Activated naive CD4-positive, alpha-beta T cell treated with anti-CD3 and anti-CD28 coated beads, Interleukin-2, amount 50 U/mL, for 16 hours (primary cell): ENCODE measurements at regions not wholly inside any gene's neighbourhood (a gene's known extent, or its start where the extent isn't known, plus 50 kb on each side); places are given as distances from the start of the nearest gene placed in this dataset.

Source experiments
- DNase-seq: peaks from one replicate; pipeline ENCODE4 v3.0.0-alpha.2; 2020

- no peak for DNase-seq
Measured at GRCh38 chr9:105864248-105864898, 170.0 kb downstream of the TMEM38B start.

- DNase-seq, result no peak
Measured at GRCh38 chr9:105865285-105865684, 170.9 kb downstream of the TMEM38B start.

GRCh38 chr9:105871540-105871939 lies 177.2 kb downstream of the TMEM38B start:
- no peak for DNase-seq

GRCh38 chr9:105873801-105874200 lies 179.5 kb downstream of the TMEM38B start:
- no peak for DNase-seq

- no peak for DNase-seq
Measured at GRCh38 chr9:105877721-105878120, 183.4 kb downstream of the TMEM38B start.

GRCh38 chr9:105879181-105879580 lies 184.8 kb downstream of the TMEM38B start:
- DNase-seq, result no peak

GRCh38 chr9:105880517-105880916 lies 186.2 kb downstream of the TMEM38B start:
- no peak for DNase-seq

GRCh38 chr9:105881021-105881420 lies 186.7 kb downstream of the TMEM38B start:
- DNase-seq, result no peak

- peak; percentile 65 for DNase-seq
Measured at GRCh38 chr9:105881654-105882349, 187.5 kb downstream of the TMEM38B start.

GRCh38 chr9:105883847-105884246 lies 189.5 kb downstream of the TMEM38B start:
- no peak for DNase-seq

- no peak for DNase-seq
Measured at GRCh38 chr9:105884416-105884815, 190.1 kb downstream of the TMEM38B start.

- no peak for DNase-seq
Measured at GRCh38 chr9:105886136-105886535, 191.8 kb downstream of the TMEM38B start.

- no peak for DNase-seq
Measured at GRCh38 chr9:105887679-105888078, 193.3 kb downstream of the TMEM38B start.

- DNase-seq, result no peak
Measured at GRCh38 chr9:105890046-105890822, 195.9 kb downstream of the TMEM38B start.

- DNase-seq, result no peak
Measured at GRCh38 chr9:105900123-105900522, 205.8 kb downstream of the TMEM38B start.

GRCh38 chr9:105901514-105902109 lies 207.3 kb downstream of the TMEM38B start:
- no peak for DNase-seq

GRCh38 chr9:105908069-105908468 lies 213.7 kb downstream of the TMEM38B start:
- no peak for DNase-seq

GRCh38 chr9:105911104-105911911 lies 217.0 kb downstream of the TMEM38B start:
- DNase-seq, result no peak

- no peak for DNase-seq
Measured at GRCh38 chr9:105912157-105912862, 218.0 kb downstream of the TMEM38B start.

GRCh38 chr9:105912863-105913516 lies 218.6 kb downstream of the TMEM38B start:
- DNase-seq, result no peak

- DNase-seq, result no peak
Measured at GRCh38 chr9:105921057-105921726, 226.9 kb downstream of the TMEM38B start.
